Stimulated activated CD8-positive, alpha-beta memory T cell treated with anti-CD3 and anti-CD28 coated beads, Interleukin-7, amount 100 ng/mL, for 48 hours (primary cell): ENCODE measurements at regions not wholly inside any gene's neighbourhood (a gene's known extent, or its start where the extent isn't known, plus 50 kb on each side); places are given as distances from the start of the nearest gene placed in this dataset.

Source experiments
- DNase-seq, 2 donors: peaks; one replicate each; pipeline ENCODE4 v3.0.0-alpha.2; 2020; ENCODE audit warnings: low read depth in 1 of 2; ENCODE audit errors: extremely low read depth in 1 of 2

DNA sequence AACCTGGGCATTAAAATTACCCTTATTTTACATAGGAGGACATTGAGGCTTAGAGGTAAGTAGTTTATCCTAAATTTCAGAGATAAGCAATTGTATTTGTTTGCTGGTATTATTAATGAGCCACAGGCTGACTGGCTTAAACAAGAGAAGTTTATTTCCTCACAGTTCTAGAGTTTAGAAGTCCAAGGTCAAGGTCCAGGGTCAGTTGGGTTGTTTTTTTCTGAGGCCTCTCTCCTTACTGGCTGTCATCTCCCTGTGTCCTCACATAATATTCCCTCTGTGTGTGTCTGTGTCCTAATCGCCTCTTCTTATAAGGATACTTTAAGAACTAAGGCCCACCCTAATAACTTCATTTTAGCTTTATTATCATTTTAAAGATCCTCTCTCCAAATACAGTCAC, 294.9 kb upstream of the ATP5MC3 start:
- DNase-seq, result no peak

DNA sequence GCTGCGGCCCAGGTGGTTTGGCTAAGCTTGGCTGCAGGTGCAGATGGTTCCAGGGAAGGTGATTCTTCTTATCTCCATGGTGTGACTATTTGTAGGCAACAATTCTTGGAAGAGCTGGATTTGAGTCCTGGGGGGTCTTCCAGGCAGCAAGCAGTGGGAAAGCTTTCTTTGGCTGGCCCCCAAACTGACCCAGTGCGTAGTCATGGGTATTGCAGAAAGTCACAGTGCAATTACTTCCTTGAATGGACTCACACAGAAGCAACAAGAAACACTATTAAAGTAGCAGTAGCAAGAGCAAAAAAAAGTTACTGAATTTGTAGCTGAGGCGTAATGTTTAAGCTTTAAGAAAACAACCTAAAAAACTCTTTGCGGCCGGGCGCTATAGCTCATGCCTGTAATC, 293.6 kb upstream of the ATP5MC3 start:
- DNase-seq, result no peak

DNA sequence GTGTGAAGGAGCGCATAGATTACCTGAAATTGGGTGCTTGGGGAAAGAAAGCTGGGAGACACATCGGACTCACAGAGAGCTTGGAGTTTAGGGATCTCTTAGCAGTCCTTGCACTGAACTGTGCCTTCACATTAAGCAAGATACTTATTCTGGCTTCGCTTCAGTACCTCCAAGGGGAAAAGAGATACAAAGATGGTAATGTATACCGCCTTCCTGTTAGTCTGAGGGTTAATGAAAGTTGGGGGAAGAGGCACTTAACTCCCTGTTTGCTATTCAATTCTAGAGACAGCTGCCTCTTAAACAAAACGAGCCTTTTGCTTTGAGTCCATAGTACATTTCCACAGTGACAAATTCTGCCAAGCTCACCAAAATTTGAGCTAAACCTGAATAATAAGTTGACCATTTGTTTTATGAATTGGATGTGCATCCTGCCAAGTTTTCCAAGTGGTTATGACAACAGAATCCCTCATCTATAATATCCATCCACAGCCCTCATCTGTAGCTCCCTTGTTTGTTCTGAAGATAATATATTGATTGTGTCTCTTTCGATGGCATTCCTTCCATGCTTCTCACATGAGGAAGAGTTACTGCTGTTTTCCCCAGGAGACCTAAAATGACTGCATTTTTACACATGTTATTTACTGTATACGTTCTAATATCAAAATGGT, 287.1 kb upstream of the ATP5MC3 start:
- no peak for DNase-seq

DNA sequence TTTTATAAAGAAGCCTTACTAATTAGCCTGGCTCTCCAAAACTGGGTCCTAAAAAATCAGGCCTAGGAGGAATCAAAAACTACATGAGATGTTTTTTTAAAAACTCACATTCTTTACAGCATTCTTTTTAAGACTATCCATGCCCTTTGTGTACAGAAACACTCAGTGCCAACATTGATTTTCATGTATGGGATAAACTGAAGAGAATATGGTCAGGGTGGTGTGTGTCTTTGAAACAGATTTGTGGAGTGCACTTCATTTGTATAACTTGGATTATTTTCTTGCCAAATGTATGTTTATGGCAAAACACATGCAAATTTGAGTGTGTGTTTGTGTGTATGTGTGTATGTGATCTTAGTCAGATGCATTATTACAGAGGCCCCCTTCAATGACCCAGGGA, 283.6 kb upstream of the ATP5MC3 start:
- DNase-seq, result no peak

DNA sequence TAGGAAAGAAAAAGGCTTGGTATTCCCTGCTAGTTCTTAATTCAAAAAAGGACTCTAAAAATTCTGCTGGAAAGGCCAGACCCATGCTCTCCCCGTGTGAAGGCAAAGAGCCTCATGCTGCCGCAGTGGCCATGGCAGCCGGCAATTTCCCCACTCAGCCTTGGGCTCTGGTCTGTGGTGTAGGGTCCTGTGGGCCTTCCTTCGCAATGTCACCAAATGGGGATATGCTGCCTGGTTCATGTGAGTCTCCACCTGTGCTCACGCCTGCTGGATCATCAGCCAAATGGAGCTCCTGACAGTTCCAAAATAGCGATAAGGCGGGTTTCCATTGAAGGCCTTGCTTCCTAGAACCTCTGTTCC, 282.8 kb upstream of the ATP5MC3 start:
- no peak for DNase-seq

DNA sequence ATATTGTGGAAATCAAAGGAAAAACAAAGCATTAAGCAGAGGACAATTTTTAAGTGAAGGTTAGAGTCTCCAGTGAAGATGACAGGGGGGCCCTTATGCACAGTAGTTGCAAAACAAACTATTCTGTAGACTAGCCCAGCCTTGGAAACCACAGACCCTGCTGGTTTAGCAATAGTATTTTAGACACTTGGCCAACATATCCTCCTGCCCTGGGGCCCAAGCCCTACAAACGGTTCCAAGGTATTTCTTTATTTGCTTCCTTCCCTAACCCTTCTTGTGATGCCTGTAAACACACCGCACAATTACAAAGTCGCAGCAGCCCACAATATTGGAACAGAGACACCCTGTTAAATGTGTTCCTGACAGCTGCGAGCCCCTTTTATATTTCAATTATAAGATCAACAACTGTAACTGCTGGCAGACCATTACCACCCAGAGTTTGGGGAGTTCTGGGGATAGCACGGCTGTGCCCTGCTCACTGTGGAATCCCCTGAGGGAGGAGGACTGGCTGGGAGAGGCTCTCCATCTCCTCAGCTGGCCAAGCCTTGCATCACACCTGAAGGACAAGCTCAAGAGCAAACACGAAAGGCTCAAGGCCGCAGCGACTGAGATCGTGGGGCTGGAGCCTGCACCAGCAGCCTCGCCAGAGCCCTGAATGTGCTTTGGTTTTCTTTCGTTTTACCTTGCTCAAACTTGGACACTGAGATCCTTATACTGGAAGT, 282.2 kb upstream of the ATP5MC3 start:
- no peak for DNase-seq

DNA sequence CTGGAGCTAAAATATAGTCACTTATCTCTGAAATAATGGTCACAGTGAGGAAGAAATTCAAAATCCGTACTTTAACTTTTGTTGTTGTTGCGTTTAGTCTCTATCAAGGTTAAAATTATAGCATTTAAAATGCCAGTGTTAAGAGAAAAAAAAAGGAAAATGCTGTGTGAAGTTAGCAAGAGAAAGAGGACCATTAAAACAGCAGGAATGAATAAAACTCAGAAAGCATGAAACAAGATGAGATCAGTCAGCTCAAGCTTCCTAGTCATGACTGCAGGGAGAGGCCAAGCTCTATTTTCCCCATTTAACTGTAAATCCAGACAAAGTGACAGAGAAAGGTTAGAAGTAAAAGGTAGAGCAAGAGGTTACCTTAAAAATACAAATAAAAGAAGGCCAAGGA, 281.7 kb upstream of the ATP5MC3 start:
- no peak for DNase-seq

DNA sequence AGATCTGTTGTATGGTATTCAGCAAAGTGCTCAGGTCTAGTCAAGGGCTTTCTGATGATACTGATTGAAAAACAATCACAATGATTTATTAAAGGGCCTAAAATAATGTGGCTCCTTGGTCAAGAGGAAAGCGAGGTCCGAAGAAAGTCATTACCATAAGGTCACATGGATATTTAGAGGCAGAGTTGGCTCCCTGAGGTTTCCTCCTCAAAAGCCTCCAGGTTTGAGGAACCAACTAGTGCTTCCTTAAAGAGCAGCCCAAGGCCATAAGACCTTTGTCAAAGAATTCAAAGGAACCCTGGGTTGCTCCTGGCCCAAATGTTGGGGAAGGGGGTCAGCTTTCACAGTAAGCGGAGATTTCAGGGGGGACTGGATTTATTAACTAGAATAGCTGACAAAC, 280.7 kb upstream of the ATP5MC3 start:
- no peak for DNase-seq

DNA sequence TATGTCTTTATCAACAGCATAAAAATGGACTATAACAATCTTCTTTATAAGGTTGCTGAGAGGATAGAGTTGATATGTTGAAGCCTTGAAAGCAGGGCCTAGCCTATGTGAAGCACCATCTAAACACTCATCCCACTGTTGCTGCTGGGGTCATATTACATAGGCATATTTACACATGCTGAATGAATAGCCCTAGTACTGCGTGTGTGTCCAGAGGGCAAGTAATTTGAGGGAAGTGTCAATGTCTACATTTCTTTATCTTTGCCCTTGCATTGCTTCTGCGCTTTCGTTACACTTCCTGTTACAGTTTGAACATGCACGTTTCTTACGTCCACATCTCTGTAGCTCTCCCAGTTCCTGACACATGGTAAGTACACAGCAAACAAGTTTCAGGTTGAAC, 280.3 kb upstream of the ATP5MC3 start:
- DNase-seq, result no peak

DNA sequence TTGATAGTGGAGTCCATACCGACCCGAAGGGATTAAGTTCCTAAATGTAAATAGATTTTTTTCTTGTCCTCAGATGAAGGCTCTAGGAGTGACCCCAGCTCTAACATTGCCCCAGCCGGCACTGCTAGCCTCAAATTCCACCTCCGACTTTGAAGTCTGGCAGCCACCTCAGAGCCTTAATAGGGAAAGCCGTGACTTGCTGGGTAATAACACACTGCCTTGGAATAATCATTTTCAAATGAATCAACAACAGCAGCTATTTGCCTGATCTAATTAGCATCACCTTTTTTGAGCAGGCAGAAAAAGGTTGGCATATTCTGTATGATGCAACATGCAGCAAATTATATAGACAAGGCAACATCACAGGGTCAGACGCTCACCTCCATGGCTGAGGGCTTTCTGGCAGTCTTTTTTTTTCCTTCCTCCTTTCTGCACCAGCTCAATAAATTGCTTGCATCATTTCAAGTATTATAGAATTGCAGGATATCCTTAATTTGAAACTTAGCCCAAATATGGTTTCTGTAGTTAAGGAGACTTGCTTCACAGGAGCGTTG, 276.5 kb upstream of the ATP5MC3 start:
- no peak for DNase-seq

DNA sequence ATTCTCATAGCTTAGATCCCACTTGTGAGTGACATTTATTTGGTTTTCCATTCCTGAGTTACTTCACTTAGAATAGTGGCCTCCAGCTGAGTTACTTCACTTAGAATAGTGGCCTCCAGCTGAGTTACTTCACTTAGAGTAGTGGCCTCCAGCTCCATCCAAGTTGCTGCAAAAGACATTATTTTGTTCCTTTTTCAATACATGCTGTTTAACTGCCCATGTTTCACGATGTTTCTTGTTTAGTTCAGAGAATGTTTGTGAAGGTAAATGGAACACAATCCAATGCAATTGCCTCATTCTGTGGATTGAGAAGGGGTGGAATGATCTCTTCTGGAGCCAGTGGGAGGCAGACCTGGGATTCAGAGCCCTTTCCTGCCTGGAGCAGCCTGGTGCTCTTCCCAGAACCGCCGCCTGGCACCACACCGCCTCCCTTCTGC, 273.5 kb upstream of the ATP5MC3 start:
- no peak for DNase-seq

DNA sequence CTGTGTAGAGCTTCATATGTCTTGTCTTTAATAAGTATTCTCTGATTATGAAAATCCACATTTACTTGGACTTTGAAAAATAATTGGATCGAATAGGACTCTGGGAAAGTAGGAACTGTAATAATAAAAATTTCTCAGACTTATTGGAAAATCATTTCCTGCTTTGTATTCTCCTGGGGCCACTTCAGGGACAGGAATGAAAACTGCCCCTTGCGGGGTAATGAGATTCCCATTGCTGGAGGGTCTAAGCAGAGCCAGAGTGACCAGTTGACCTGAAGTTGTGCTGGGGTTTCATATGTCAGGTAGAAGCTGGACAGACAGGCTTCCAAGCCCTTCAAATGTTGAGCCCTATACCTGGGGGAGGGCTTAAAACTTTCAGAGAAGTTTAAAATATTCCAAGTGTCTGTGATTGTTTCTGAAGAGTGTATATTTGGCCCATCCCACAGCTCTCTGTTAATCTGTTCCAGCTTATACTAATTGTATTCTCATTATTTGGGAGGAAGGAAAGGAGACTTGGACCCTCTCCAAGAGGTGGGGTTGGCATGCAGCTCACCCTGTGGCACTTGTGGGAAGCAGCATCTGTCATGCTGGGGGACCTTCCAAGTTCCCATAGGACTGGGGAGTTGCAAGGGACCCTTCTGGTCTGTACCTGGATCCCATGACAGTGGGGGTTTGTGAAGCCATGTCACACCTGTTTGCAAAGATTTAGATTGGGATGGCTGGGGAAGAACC, 268.7 kb upstream of the ATP5MC3 start:
- DNase-seq, result no peak

DNA sequence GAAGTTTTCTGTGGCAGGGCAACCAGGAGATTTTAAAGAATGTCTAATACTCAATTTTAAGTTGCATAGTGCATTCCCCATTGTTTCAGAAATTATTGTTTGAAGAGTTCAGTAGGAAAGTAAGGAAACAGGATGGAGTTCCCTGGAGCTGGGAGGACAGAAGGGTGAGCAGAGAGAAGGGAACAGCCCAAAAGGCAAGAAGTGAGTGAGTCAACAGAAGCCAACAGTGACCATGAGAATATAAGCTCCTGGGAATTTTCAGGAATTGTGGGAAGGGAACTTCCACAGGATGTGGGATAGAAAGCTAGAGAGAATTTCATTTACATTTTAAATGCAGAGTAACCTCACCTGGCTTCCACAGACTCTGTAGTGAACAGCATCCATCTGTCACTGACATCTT, 268.1 kb upstream of the ATP5MC3 start:
- DNase-seq, result no peak

DNA sequence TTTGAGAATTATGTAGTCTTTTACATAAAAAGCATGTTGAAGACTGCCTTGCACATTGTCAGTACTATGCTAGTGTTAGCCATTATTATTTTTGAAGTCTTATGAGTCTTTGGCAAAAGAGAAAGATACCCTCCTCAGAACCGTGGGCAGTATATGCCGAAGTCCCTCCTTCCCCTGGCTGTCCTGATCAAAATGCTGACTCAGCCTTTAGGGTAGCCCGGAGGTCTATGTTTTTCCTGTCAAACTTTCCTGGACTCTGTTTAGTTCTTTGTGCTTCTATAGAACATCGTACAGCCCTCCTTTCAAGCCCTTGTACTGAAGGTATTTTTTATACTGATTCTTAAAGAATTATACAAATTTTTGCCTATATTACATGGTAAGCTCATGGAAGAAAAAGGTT, 264.7 kb upstream of the ATP5MC3 start:
- DNase-seq, result no peak

DNA sequence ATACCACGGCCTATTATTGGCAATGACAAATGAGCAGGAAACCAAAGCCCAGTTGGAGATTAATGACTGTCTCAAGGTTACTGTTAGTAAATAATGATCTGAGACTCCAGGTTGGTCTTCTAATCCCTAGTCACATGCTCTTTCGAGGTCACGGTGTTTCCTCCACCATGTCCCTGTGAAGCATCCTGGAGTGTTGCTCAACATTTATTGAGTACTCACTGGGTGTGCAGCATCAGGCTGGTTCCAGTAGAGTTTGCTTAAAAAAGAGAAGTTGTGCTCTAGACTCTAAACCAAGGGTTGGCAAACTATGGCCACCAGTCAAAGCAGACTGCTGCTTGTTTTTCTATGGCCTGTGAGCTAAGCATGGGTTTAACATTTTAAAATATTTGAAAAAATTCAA, 263.8 kb upstream of the ATP5MC3 start:
- no peak for DNase-seq

DNA sequence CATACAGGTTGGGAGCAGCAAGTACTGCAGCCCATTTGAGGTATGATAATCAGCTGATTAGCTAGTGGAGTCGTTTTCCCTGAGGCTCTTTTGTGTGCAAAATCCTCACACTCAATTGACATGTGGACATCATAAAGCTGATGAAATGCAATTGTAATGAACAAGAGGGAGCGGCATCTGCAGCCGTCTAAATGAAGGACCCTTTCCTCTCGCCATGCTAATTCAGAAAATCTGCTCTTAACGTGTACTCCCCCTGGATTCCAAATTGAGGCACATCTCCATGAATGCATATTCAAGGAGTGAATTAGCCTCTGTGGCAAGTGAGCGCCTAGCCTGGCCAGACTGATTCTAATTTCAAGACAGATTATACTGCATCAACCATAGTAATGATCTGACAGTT, 260.9 kb upstream of the ATP5MC3 start:
- DNase-seq, result no peak

DNA sequence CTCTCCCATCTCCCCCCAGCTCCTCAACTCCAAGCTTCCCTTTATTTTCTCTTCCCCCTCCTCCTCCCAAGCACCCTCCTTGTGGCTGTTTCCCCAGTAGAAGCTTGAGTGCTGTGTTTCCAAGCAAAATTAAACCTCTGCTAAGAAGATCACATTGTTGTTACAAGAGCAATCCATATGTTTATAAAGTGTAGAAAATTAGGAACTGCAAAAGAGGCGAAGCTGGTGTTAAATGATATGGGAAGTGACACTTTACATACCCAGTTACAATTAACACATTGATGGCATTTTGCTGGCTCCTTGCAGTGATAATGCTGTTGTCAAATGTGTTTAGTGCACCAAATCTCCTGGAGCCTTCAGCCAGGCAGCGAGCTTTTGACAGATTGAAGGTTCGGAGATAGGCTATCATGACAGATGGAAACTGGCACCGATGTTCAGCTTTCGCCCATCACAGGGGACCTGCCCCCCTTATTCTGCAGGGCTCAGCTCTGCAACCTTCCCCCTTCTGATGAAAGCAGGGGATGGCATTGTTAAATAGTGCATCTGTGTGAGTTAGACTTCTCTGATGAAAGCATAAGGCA, 259.8 kb upstream of the ATP5MC3 start:
- no peak for DNase-seq

DNA sequence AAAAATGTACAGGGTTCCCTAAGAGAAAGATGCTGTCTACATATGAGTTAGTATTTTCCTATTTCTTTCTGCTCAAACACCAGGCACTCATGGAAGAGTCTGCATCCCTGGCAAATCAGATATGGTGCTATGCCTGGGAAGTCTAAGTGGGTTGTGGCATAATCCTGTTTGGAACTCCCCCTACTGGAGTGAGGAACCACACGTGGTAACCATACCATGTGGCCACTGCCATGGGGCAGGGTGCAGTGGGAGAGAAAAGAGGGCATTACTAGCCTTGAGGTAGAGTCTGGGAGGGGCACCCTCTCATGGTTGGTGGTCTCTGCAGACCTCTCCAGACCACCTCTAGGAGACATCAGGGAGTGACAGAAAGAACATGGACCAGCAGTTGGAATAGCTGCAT, 257.9 kb upstream of the ATP5MC3 start:
- no peak for DNase-seq

DNA sequence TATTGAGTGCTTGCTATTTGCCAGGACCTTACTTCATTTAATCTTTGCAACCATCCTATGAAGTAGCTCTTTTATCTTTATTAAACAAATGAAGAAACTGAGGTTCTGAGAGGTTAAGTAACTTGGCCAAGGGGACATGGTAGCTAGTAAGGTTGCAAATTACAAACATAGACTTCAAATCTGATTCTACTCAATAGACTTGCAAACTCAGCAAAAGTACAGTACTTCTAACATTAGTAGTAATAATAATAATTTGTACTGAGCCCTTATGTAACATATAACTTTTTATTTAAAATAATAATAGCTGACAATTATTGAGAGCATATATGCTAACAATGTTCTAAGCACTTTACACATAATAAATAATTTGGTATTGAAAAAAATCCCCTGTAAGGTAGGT, 255.7 kb upstream of the ATP5MC3 start:
- no peak for DNase-seq

DNA sequence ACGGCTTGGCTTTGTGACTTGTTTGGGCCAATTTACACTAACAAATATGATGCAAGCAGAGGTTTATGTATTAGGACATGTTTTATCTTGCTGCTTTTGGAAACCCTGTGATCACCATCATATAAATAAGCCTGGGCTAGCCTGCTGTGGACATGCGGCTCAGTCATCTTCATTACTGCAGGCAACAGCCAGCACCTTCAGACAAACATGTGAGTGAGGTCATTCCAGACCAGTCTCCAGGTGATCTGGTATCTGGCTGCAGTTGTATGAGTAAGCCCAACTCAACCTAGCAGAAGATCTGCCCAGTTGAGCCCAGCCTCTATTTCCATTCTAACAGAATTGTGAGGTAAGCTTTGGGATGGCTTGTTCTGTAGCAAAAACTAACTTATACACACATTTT, 254.6 kb upstream of the ATP5MC3 start:
- no peak for DNase-seq

DNA sequence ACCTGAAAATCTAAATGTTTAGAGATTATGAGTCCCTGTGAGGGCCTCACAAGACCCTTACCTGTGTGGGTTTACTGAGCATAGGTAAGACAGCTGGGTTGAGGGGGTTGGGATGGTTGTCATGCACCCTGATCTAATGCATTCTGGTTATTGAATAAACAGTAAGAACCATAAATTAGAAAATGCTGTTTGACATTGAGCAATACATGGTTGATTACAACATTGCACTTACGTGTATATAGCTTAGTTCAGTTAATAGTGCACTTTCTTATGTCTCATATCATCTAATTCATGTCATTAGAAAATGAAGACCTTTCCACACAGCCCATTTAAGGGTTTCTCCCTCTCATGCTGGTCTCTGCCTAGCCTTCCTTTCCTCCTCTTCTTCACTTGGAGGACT, 253.5 kb upstream of the ATP5MC3 start:
- DNase-seq, result no peak

DNA sequence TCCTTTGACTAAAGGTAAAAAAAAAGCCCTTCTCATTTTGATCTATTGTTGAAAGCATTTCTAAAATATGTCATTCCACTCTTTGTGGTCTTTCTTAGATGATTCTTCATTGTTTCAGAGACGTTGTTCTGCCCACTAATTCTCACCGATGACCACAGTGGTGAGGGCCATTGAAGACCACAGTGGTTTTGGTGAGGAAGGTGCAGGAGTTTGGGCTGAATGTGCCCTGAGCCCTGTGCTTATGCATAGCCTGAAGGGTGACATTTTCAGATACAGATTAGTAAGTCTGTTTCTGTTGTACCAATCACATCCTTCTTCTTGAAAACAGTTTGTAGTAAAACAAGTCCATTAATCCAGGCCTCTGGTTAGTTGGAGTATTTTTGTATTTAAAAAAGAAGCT, 251.3 kb upstream of the ATP5MC3 start:
- DNase-seq, result no peak
